SK-N-SH treated with all-trans-retinoic acid at 6 μM for 48 hours (cell line): ENCODE measurements at regions not wholly inside any gene's neighbourhood (a gene's known extent, or its start where the extent isn't known, plus 50 kb on each side); places are given as distances from the start of the nearest gene placed in this dataset.

Experiments
- ARNTL ChIP-seq: fragments of 450-650 bp; formaldehyde crosslinking; IDR thresholded peaks from 2 replicates; pipeline ENCODE4 v1.5.0; 2020; ENCODE audit warnings: low read depth, mild to moderate bottlenecking, moderate library complexity, borderline replicate concordance
- BACH2 ChIP-seq: fragments of 250-450 bp; sonication (Bioruptor Pico); IDR thresholded peaks from 2 replicates; pipeline ENCODE4 v1.9.0; 2021; ENCODE audit warnings: mild to moderate bottlenecking, borderline replicate concordance
- CREB5 ChIP-seq: fragments of 250-450 bp; sonication (Bioruptor Pico); IDR thresholded peaks from 2 replicates; pipeline ENCODE4 v1.5.1; 2020; ENCODE audit warnings: low read depth, mild to moderate bottlenecking, moderate library complexity
- CSDC2 ChIP-seq: fragments of 250-450 bp; sonication (Bioruptor Pico); IDR thresholded peaks from 2 replicates; pipeline ENCODE4 v1.5.0; 2020; ENCODE audit warnings: mild to moderate bottlenecking, moderate library complexity
- ESRRG ChIP-seq: fragments of 250-450 bp; sonication (Bioruptor Pico); IDR thresholded peaks from 2 replicates; pipeline ENCODE4 v1.6.1; 2021; ENCODE audit warnings: mild to moderate bottlenecking
- PATZ1 ChIP-seq: fragments of 250-450 bp; sonication (Bioruptor Pico); IDR thresholded peaks from 2 replicates; pipeline ENCODE4 v1.8.0; 2020; ENCODE audit warnings: mild to moderate bottlenecking, moderate library complexity, borderline replicate concordance
- RARB ChIP-seq: fragments of 250-450 bp; sonication (Bioruptor Pico); IDR thresholded peaks from 2 replicates; pipeline ENCODE4 v1.8.0; 2021; ENCODE audit warnings: mild to moderate bottlenecking, moderate library complexity
- SNAI2 ChIP-seq: fragments of 250-450 bp; sonication (Bioruptor Pico); IDR thresholded peaks from 2 replicates; pipeline ENCODE4 v1.5.0; 2020; ENCODE audit warnings: mild to moderate bottlenecking, moderate library complexity
- TCF4 ChIP-seq: fragments of 250-450 bp; sonication (Bioruptor Pico); IDR thresholded peaks from 2 replicates; pipeline ENCODE4 v1.8.0; 2021; ENCODE audit warnings: mild to moderate bottlenecking, moderate library complexity, borderline replicate concordance
- TOX ChIP-seq: fragments of 250-450 bp; sonication (Bioruptor Pico); IDR thresholded peaks from 2 replicates; pipeline ENCODE4 v1.8.0; 2021; ENCODE audit warnings: mild to moderate bottlenecking, moderate library complexity, borderline replicate concordance
- TSHZ2 ChIP-seq: fragments of 250-450 bp; sonication (Bioruptor Pico); IDR thresholded peaks from 2 replicates; pipeline ENCODE4 v1.5.0; 2020; ENCODE audit warnings: mild to moderate bottlenecking, moderate library complexity
- ZFP3 ChIP-seq: fragments of 250-450 bp; sonication (Bioruptor Pico); IDR thresholded peaks from 2 replicates; pipeline ENCODE4 v1.5.0; 2020; ENCODE audit warnings: mild to moderate bottlenecking, moderate library complexity
- ZNF565 ChIP-seq: fragments of 450-650 bp; formaldehyde crosslinking; conservative IDR thresholded peaks from 2 replicates; pipeline ENCODE4 v1.5.0; 2020; ENCODE audit warnings: low read depth, mild to moderate bottlenecking, moderate library complexity
- ZNF8 ChIP-seq: fragments of 450-650 bp; formaldehyde crosslinking; IDR thresholded peaks from 2 replicates; pipeline ENCODE4 v1.5.0; 2020; ENCODE audit warnings: mild to moderate bottlenecking, moderate library complexity

- no peak for TF ChIP-seq ZFP3
- no peak for TF ChIP-seq ESRRG (CRISPR knock-in tag)
- no peak for TF ChIP-seq CREB5 (CRISPR knock-in tag)
- TF ChIP-seq CSDC2 (CRISPR knock-in tag) = no peak
- TF ChIP-seq PATZ1 (CRISPR knock-in tag) = no peak
- TF ChIP-seq TCF4 = no peak
- TF ChIP-seq TOX (CRISPR knock-in tag) = no peak
- TF ChIP-seq BACH2 = no peak
- no peak for TF ChIP-seq ARNTL
- TF ChIP-seq ZNF565 (CRISPR knock-in tag) = no peak
- no peak for TF ChIP-seq RARB (CRISPR knock-in tag)
- no peak for TF ChIP-seq TSHZ2 (CRISPR knock-in tag)
- TF ChIP-seq ZNF8 (CRISPR knock-in tag) = no peak
- no peak for TF ChIP-seq SNAI2 (CRISPR knock-in tag)
Measured at GRCh38 chr4:28842271-28842670, 1877.9 kb upstream of the PCDH7 start.
